Activated CD8-positive, alpha-beta memory T cell treated with anti-CD3 and anti-CD28 coated beads for 48 hours (primary cell): ENCODE measurements at regions not wholly inside any gene's neighbourhood (a gene's known extent, or its start where the extent isn't known, plus 50 kb on each side); places are given as distances from the start of the nearest gene placed in this dataset.
"Not testable (repeated sequence)": the region's sequence is repeated elsewhere in the genome, so short reads cannot be mapped to it uniquely, and the experiment has no call there.

Experiments used
- DNase-seq, 3 experiments: peaks; one replicate each; pipeline ENCODE4 v3.0.0-alpha.2; 2020; ENCODE audit warnings: low read depth in 2 of 3, low spot score in 2 of 3

- not testable (repeated sequence) for DNase-seq
These were observed 110.7 kb downstream of the C5orf15 start for GRCh38 chr5:133857595-133858313.

- no peak for DNase-seq
These were observed 113.9 kb downstream of the C5orf15 start for GRCh38 chr5:133854554-133854953.

GRCh38 chr5:133853646-133854365, 114.6 kb downstream of the C5orf15 start:
- DNase-seq = no peak

GRCh38 chr5:133851521-133851920, 116.9 kb downstream of the C5orf15 start:
- no peak for DNase-seq

- DNase-seq = no peak
These were observed 117.6 kb downstream of the C5orf15 start for GRCh38 chr5:133850811-133851210.

GRCh38 chr5:133849116-133849515, 119.3 kb downstream of the C5orf15 start:
- no peak for DNase-seq

- no peak for DNase-seq
These were observed 120.0 kb downstream of the C5orf15 start for GRCh38 chr5:133848341-133848811.

- DNase-seq = no peak
These were observed 120.5 kb downstream of the C5orf15 start for GRCh38 chr5:133847886-133848285.

- no peak for DNase-seq
These were observed 121.1 kb downstream of the C5orf15 start for GRCh38 chr5:133847301-133847700.

- no peak for DNase-seq
These were observed 121.8 kb downstream of the C5orf15 start for GRCh38 chr5:133846478-133847226.

GRCh38 chr5:133845271-133845670, 123.2 kb downstream of the C5orf15 start:
- no peak for DNase-seq

GRCh38 chr5:133844836-133845235, 123.6 kb downstream of the C5orf15 start:
- DNase-seq = no peak

- DNase-seq = no peak
These were observed 124.5 kb downstream of the C5orf15 start for GRCh38 chr5:133843911-133844310.

- no peak for DNase-seq
These were observed 125.4 kb downstream of the C5orf15 start for GRCh38 chr5:133842846-133843611.

- no peak for DNase-seq
These were observed 126.3 kb downstream of the C5orf15 start for GRCh38 chr5:133841831-133842750.

GRCh38 chr5:133840168-133840567, 128.3 kb downstream of the C5orf15 start:
- no peak for DNase-seq

GRCh38 chr5:133839721-133840120, 128.7 kb downstream of the C5orf15 start:
- no peak for DNase-seq

GRCh38 chr5:133839090-133839489, 129.3 kb downstream of the C5orf15 start:
- no peak for DNase-seq

GRCh38 chr5:133838286-133838685, 130.1 kb downstream of the C5orf15 start:
- no peak for DNase-seq
